SK-N-SH (cell line): ENCODE measurements at regions not wholly inside any gene's neighbourhood (a gene's known extent, or its start where the extent isn't known, plus 50 kb on each side); places are given as distances from the start of the nearest gene placed in this dataset.

Source experiments
- CTCF ChIA-PET: fragments of 300-600, 350-600 bp; formaldehyde crosslinking; extraction: SDS; loops from one replicate; lab custom pipeline; 2021; lab: Yijun Ruan, JAX
- POLR2A ChIA-PET: fragments of 350-600 bp; sonication (Branson Sonifier 250); formaldehyde crosslinking; extraction: SDS; loops from one replicate; lab custom pipeline; 2020; ENCODE audit warnings: antibody characterized with exemption, inconsistent platforms; lab: Yijun Ruan, JAX
- DNase-seq: peaks from one replicate; pipeline ENCODE4 v3.0.0; 2012
- H2AFZ ChIP-seq: fragments of 200-600 bp; sonication (generic); 2 replicates; pipeline ENCODE4 v1.8.1; 2016; ENCODE audit warnings: antibody characterized with exemption, mild to moderate bottlenecking, low read depth
- H3F3A ChIP-seq: fragments of 200-600 bp; sonication (generic); replicated peaks from 2 replicates; pipeline ENCODE3; 2016; ENCODE audit warnings: antibody characterized with exemption, mild to moderate bottlenecking; ENCODE audit not compliant: insufficient read depth
- H3K27ac ChIP-seq, 2 experiments: fragments of 200-500 bp in 1 of 2; fragments of 200-600 bp in 1 of 2; sonication (Bioruptor generic) in 1 of 2; sonication (generic), shearing (Covaris generic) in 1 of 2; 2 replicates each; pipeline versions ENCODE4 v1.5.1 to v1.6.1; 2014 to 2016; ENCODE audit warnings: low read depth in 2 of 2, inconsistent platforms in 1 of 2, low read length in 1 of 2, mild to moderate bottlenecking in 1 of 2, mixed read lengths in 1 of 2
- H3K27me3 ChIP-seq: fragments of 200-600 bp; sonication (generic), shearing (Covaris generic); 2 replicates; pipeline ENCODE4 v1.6.1; 2016; ENCODE audit warnings: mixed run types; ENCODE audit not compliant: insufficient read depth
- H3K36me3 ChIP-seq, 2 experiments: fragments of 200-500 bp in 1 of 2; fragments of 200-600 bp in 1 of 2; sonication (Bioruptor generic) in 1 of 2; sonication (generic) in 1 of 2; replicated peaks in 1 of 2; 2 replicates each; pipeline versions ENCODE3 to v1.5.1; 2014 to 2016; ENCODE audit warnings: low read length in 1 of 2, mild to moderate bottlenecking in 1 of 2; ENCODE audit not compliant: insufficient read depth in 2 of 2, control insufficient read depth in 1 of 2
- H3K4me1 ChIP-seq, 2 experiments: fragments of 200-500 bp in 1 of 2; fragments of 200-600 bp in 1 of 2; sonication (Bioruptor generic) in 1 of 2; sonication (generic), shearing (Covaris generic) in 1 of 2; 2 replicates each; pipeline versions ENCODE4 v1.5.1 to v1.6.1; 2014 to 2016; ENCODE audit warnings: low read depth in 1 of 2, low read length in 1 of 2, mixed run types in 1 of 2; ENCODE audit not compliant: insufficient read depth in 2 of 2, control insufficient read depth in 1 of 2
- H3K4me2 ChIP-seq: fragments of 200-600 bp; sonication (generic), shearing (Covaris generic); 2 replicates; pipeline ENCODE4 v1.6.1; 2017; ENCODE audit warnings: mixed run types
- H3K4me3 ChIP-seq, 2 experiments: fragments of 200-500 bp in 1 of 2; fragments of 200-600 bp in 1 of 2; sonication (Bioruptor generic) in 1 of 2; sonication (generic), shearing (Covaris generic) in 1 of 2; 2 replicates each; pipeline versions ENCODE4 v1.5.1 to v1.8.1; 2014 to 2016; ENCODE audit warnings: low read depth in 2 of 2, inconsistent platforms in 1 of 2, low read length in 1 of 2, mild to moderate bottlenecking in 1 of 2, mixed read lengths in 1 of 2, moderate library complexity in 1 of 2
- H3K79me2 ChIP-seq: fragments of 200-600 bp; sonication (generic); 2 replicates; pipeline ENCODE4 v1.8.1; 2017; ENCODE audit warnings: mild to moderate bottlenecking; ENCODE audit not compliant: insufficient read depth
- H3K9ac ChIP-seq: fragments of 200-600 bp; sonication (generic); 2 replicates; pipeline ENCODE4 v1.6.1; 2017; ENCODE audit warnings: mixed run types
- H3K9me2 ChIP-seq: fragments of 200-600 bp; sonication (generic); 2 replicates; pipeline ENCODE4 v1.6.1; 2017; ENCODE audit warnings: mixed run types
- H3K9me3 ChIP-seq: fragments of 200-600 bp; sonication (generic); 2 replicates; pipeline ENCODE4 v1.6.1; 2017; ENCODE audit warnings: mixed run types, mild to moderate bottlenecking, moderate library complexity
- H4K20me1 ChIP-seq: fragments of 200-600 bp; sonication (generic); 2 replicates; pipeline ENCODE4 v1.6.1; 2017; ENCODE audit warnings: mild to moderate bottlenecking, mixed run types; ENCODE audit not compliant: insufficient read depth
- CTCF ChIP-seq: fragments of 200-600 bp; sonication (generic); IDR thresholded peaks from 2 replicates; pipeline ENCODE4 v1.6.1; 2017; ENCODE audit warnings: antibody characterized with exemption, mild to moderate bottlenecking, moderate library complexity
- EP300 ChIP-seq, 2 experiments: IDR thresholded peaks; 2 replicates each; pipeline versions ENCODE4 v1.4.0 to v1.6.1; 2012; ENCODE audit warnings: borderline replicate concordance in 1 of 2, low read depth in 1 of 2, low read length in 1 of 2
- EZH2phosphoT487 ChIP-seq: fragments of 200-600 bp; sonication (generic); IDR thresholded peaks from 2 replicates; pipeline ENCODE4 v1.6.1; 2017; ENCODE audit warnings: low read depth, mixed run types, mild to moderate bottlenecking, antibody characterized with exemption, moderate library complexity, borderline replicate concordance
- FOSL2 ChIP-seq: IDR thresholded peaks from 2 replicates; pipeline ENCODE4 v1.4.0; 2012; ENCODE audit warnings: low read depth, mild to moderate bottlenecking, moderate library complexity, borderline replicate concordance
- GABPA ChIP-seq: IDR thresholded peaks from 2 replicates; pipeline ENCODE4 v1.4.0; 2012; ENCODE audit warnings: low read depth, mild to moderate bottlenecking
- IRF3 ChIP-seq: fragments of 150-350 bp; IDR thresholded peaks from 2 replicates; pipeline ENCODE4 v1.6.1; 2016; ENCODE audit warnings: mild to moderate bottlenecking, low read depth, low read length
- JUND ChIP-seq: IDR thresholded peaks from 2 replicates; pipeline ENCODE4 v1.4.0; 2012
- MEF2A ChIP-seq: IDR thresholded peaks from 2 replicates; pipeline ENCODE4 v1.4.0; 2012; ENCODE audit warnings: low read depth, borderline replicate concordance
- NRF1 ChIP-seq: IDR thresholded peaks from 2 replicates; pipeline ENCODE4 v1.6.1; 2012; ENCODE audit warnings: low read depth, mild to moderate bottlenecking, low read length
- POLR2AphosphoS5 ChIP-seq: IDR thresholded peaks from 2 replicates; pipeline ENCODE4 v1.6.1; 2012; ENCODE audit warnings: low read depth, low read length
- RFX5 ChIP-seq: IDR thresholded peaks from 2 replicates; pipeline ENCODE4 v1.6.1; 2012; ENCODE audit warnings: mild to moderate bottlenecking, improper control_type of control experiment, low read length
- SIN3A ChIP-seq: IDR thresholded peaks from 2 replicates; pipeline ENCODE4 v1.6.1; 2012; ENCODE audit warnings: low read depth, mild to moderate bottlenecking, low read length, moderate library complexity, borderline replicate concordance
- TAF1 ChIP-seq: IDR thresholded peaks from 2 replicates; pipeline ENCODE4 v1.6.1; 2012; ENCODE audit warnings: low read depth, mild to moderate bottlenecking, low read length, moderate library complexity, borderline replicate concordance
- TCF12 ChIP-seq: IDR thresholded peaks from 2 replicates; pipeline ENCODE4 v1.4.0; 2012
- TEAD4 ChIP-seq: IDR thresholded peaks from 2 replicates; pipeline ENCODE4 v1.4.0; 2012; ENCODE audit warnings: mild to moderate bottlenecking, borderline replicate concordance; ENCODE audit not compliant: insufficient read depth
- USF1 ChIP-seq: IDR thresholded peaks from 2 replicates; pipeline ENCODE4 v1.4.0; 2012; ENCODE audit warnings: low read depth, borderline replicate concordance
- USF2 ChIP-seq: fragments of 150-350 bp; IDR thresholded peaks from 2 replicates; pipeline ENCODE4 v1.6.1; 2017; ENCODE audit warnings: antibody characterized with exemption, low read length, low read depth, borderline replicate concordance
- YY1 ChIP-seq: IDR thresholded peaks from 2 replicates; pipeline ENCODE4 v1.4.0; 2012; ENCODE audit warnings: low read depth, mild to moderate bottlenecking
- ZBTB33 ChIP-seq: IDR thresholded peaks from 2 replicates; pipeline ENCODE4 v1.4.0; 2012; ENCODE audit warnings: low read depth, borderline replicate concordance
- WGBS: methylation state at CpG from one replicate; pipeline ENCODE4 v1.1.6; 2017; ENCODE audit warnings: low lambda C conversion rate; 5-methylcytosine and 5-hydroxymethylcytosine counted together

- no peak for DNase-seq
- no peaks in the 10 kb centered on the region for H3K36me3 ChIP-seq
- H3K27me3 ChIP-seq = peaks cover 14% of the 10 kb centered on the region; the same call in 1 of the 2 replicates
- WGBS = 29% methylated on average over 8 of the region's 8 CpGs
- no peaks in the 10 kb centered on the region for H3K9me2 ChIP-seq
- no peaks in the 10 kb centered on the region for H4K20me1 ChIP-seq
- no peaks in the 10 kb centered on the region for H3K4me1 ChIP-seq
- ChIA-PET CTCF (interaction anchor here (0.9 kb wide), 1 partner anchor 9 kb away, joined by 3 read pairs; no protein-coding TSS in a partner anchor), POLR2A (no interaction called here)
- no peak overlapping the region for H3K27ac ChIP-seq
- no peaks in the 10 kb centered on the region for H3K9me3 ChIP-seq
- H2AFZ ChIP-seq = no peak overlapping the region
- TF ChIP-seq USF1 (no peak), EP300 (IDR thresholded peaks at IDR 0.05; ENCODE audit: borderline replicate concordance in 1 of 2, low read depth in 1 of 2, low read length in 1 of 2) (no peak), EZH2phosphoT487 (no peak), JUND (no peak), RFX5 (no peak), MEF2A (no peak), TEAD4 (no peak), TCF12 (no peak), FOSL2 (no peak), TAF1 (no peak), IRF3 (no peak), ZBTB33 (no peak), NRF1 (no peak), SIN3A (no peak), USF2 (no peak), CTCF (no peak), POLR2AphosphoS5 (no peak), YY1 (no peak), GABPA (no peak)
- H3K4me3 ChIP-seq = no peak overlapping the region
- H3F3A ChIP-seq = no peaks in the 10 kb centered on the region
- no peaks in the 10 kb centered on the region for H3K79me2 ChIP-seq
- H3K9ac ChIP-seq = no peak overlapping the region
- H3K4me2 ChIP-seq = no peak overlapping the region
Measured at GRCh38 chr20:56941101-56941686, 312.1 kb downstream of the TFAP2C start.
